Fibroblast of lung (primary cell): ENCODE measurements at regions not wholly inside any gene's neighbourhood (a gene's known extent, or its start where the extent isn't known, plus 50 kb on each side); places are given as distances from the start of the nearest gene placed in this dataset.

Experiments used
- EZH2 ChIP-seq: IDR thresholded peaks from 2 replicates; pipeline ENCODE4 v1.5.1; 2012; ENCODE audit warnings: low read length, control low read depth, mild to moderate bottlenecking; ENCODE audit errors: missing control alignments
- TF ChIP-seq, protein P1 (sequence below), 2 donors: IDR thresholded peaks in 1 of 2; conservative IDR thresholded peaks in 1 of 2; 1 replicate in 1 of 2; 2 replicates in 1 of 2; pipeline ENCODE4 v1.5.1; 2011 to 2012; ENCODE audit warnings: low read length in 2 of 2, control low read depth in 1 of 2, inconsistent platforms in 1 of 2, low read depth in 1 of 2, mild to moderate bottlenecking in 1 of 2

DNA sequence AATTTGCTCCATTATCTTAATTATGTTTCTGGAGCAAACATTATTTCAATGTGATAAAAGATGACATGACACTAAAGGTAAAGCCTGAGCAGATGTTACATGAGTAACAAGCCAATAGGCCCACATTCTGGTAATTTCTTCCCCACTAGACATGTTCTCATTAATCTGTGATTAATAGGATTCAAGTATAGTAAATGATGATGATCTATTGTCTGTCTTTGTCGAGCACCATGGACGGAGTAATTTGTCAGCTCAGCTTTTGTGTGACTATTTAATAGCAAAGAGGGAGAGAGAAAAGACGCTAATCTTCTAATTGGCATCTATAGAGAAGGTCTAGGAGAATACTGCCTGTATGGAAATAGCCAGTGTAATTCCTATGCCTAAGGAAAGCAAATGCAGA is 62.2 kb upstream of the INSM2 start:
- TF ChIP-seq, protein P1, sequence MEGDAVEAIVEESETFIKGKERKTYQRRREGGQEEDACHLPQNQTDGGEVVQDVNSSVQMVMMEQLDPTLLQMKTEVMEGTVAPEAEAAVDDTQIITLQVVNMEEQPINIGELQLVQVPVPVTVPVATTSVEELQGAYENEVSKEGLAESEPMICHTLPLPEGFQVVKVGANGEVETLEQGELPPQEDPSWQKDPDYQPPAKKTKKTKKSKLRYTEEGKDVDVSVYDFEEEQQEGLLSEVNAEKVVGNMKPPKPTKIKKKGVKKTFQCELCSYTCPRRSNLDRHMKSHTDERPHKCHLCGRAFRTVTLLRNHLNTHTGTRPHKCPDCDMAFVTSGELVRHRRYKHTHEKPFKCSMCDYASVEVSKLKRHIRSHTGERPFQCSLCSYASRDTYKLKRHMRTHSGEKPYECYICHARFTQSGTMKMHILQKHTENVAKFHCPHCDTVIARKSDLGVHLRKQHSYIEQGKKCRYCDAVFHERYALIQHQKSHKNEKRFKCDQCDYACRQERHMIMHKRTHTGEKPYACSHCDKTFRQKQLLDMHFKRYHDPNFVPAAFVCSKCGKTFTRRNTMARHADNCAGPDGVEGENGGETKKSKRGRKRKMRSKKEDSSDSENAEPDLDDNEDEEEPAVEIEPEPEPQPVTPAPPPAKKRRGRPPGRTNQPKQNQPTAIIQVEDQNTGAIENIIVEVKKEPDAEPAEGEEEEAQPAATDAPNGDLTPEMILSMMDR (conservative IDR thresholded peaks at IDR 0.05 in 1 of 2, IDR thresholded peaks at IDR 0.05 in 1 of 2; ENCODE audit: low read depth in 1 of 2, low read length in 2 of 2) = no peak
- no peak for TF ChIP-seq EZH2
